GM18861 (cell line): ENCODE measurements at regions not wholly inside any gene's neighbourhood (a gene's known extent, or its start where the extent isn't known, plus 50 kb on each side); places are given as distances from the start of the nearest gene placed in this dataset.
"Not testable (repeated sequence)": the region's sequence is repeated elsewhere in the genome, so short reads cannot be mapped to it uniquely, and the experiment has no call there.

Experiments used
- ATAC-seq: cut with Tn5 transposase; IDR thresholded peaks from one replicate; pipeline ENCODE4 v1.9.1; 2021; ENCODE audit not compliant: unreplicated experiment

- ATAC-seq: no peak
Observed at GRCh38 chr9:16267281-16268066, 603.0 kb downstream of the BNC2 start.

- ATAC-seq: no peak
Observed at GRCh38 chr9:16268067-16268881, 602.2 kb downstream of the BNC2 start.

GRCh38 chr9:16271967-16272366 lies 598.5 kb downstream of the BNC2 start:
- no peak for ATAC-seq

- ATAC-seq: no peak
Observed at GRCh38 chr9:16272776-16273175, 597.7 kb downstream of the BNC2 start.

DNA sequence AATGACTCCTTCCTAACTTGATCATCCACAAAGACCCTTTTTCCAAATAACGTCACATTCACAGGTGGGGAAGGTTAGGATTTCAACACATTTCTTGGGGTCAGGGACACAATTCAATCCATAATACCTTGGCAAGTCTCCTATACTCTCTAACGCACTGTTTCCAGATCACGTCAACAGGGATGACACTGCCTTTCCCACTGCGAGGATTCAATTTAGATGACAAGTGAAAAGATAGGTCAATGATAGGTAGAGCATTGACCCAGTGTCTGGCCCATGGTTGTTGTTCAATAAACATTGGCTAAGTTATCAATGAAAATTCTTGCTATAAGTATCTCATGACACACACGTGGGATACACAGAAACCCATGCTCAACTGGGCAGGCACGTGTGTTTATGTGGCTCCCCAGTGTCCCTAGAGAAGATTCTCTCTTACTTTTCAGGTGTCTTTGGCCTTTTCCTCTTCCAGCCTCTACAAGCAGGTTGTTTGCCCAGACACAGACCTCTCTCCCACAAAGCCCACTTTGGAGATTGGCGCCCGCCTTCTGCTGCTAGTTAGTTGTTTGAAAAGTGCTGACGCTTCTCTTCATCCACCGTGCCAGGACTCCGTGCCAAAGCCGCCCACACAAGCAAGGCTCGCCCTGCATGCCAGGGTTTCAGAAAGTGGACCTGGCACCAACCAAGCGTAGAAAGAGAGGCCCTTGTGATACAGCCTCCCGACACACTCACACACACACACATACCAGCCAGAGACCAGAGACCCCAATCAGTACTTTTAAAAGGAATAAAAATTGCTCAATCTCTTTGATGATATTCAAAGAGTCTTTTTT lies 594.5 kb downstream of the BNC2 start:
- no peak for ATAC-seq

- no peak for ATAC-seq
Observed at GRCh38 chr9:16276866-16277265, 593.6 kb downstream of the BNC2 start.

GRCh38 chr9:16277471-16277960 lies 593.0 kb downstream of the BNC2 start:
- ATAC-seq: no peak

DNA sequence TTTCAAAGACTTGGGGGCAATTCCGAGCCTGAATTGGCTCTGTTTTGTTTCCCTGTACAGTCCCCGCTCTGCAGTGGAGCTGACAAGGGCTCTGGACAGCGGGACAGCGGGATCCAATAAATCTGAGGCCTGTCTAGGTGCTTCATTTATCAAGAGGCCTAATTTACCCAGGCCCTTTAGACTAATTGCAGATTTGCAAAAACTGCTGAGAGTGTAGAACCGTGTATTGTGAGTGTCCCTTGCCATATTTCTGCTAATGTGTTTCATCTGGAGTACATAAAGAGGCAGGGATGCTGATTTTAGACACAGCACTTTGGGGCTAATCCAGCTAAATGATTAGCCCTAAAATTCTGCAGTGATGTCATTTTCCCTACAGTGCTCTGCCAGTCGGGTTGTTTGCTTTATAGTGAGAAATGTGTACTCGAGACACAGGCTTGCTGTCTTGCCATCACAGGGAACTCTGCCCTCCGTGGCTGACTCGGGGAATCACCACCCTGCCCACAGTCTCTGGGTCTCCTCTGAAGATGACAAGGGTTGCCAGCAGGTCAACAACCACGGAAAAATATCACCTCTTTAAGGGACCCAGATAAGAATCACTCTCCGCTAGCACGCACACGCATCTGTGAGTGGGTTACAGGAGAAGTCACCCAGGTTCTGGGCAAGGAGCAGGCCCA lies 592.0 kb downstream of the BNC2 start:
- ATAC-seq: no peak

GRCh38 chr9:16281707-16282106 lies 588.8 kb downstream of the BNC2 start:
- no peak for ATAC-seq

DNA sequence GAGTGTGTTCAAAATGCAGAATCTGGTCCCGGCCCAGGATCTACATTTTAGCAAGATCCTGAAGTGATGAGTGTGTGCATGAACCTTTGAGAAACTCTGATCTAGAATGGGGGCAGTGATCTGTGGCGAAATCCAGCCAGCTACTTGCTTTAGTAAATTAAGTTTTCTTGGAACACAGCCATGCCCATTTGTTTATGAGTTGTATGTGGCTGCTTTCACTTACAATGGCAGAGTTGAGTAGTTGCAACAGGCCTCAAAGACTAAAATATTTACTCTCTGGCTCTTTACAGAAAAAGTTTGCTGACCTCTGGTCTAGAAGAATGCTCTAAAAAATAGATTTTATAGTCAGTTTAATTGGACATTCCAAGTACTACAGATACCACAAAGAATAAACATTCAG lies 588.3 kb downstream of the BNC2 start:
- no peak for ATAC-seq

GRCh38 chr9:16282718-16283117 lies 587.8 kb downstream of the BNC2 start:
- ATAC-seq: no peak

DNA sequence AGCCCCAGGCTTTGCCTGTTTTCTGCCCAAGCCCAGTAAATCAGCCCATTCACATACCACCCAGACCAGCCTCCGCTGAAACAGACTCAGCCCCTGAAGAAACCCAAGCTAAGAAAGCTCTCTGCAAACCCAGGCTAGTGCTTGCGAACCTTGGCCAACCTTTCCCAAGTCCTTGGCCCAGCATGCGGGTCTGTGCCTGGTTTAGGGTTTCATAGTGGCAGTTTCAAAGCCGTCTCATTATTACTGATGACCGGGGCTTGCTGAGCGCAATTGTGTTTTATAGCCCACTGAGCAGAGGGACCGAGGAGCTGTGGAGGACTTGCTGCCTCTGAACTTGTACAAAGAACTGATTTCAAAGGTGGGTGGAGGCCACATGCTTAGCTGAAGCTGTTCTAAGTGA lies 584.3 kb downstream of the BNC2 start:
- no peak for ATAC-seq

- no peak for ATAC-seq
Observed at GRCh38 chr9:16289639-16290038, 580.8 kb downstream of the BNC2 start.

DNA sequence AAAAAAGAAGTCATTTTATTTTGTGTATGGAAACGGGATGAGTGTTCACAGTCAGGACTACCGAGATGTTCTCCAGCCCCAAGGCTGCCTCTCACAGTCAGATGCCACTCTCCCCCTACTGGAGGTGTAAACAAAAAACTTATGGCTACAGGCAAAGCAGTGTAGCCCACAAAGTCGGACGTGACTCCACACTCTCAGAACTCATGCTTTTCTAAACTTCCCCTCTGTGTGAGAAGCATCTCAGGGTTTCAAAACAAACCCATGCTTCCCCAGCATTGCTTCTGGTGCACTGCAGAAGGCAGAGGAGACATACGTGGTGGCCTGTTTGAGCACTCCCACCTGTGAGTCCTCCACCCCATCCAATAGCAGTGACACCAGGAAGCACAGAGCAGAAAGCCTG lies 580.3 kb downstream of the BNC2 start:
- ATAC-seq: no peak

DNA sequence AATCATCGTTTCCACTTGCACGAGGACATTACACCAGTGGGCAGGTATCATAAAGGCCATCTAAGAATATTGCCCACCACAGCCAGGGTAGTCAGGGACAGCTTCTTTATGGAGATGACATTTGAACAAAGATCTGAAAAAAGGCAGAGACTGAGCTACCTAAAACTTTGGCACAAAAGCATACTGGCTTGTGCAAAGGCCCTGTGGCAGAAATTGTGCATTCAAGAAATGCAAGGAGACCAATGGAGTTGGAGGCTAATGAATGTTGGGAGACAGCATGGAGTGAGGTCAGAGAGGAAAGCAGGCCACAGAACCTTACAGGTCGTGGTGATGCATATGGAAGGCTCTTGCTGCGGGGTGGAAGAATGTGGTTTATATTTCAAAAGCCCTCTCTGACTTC lies 578.5 kb downstream of the BNC2 start:
- no peak for ATAC-seq

GRCh38 chr9:16293610-16294009 lies 576.9 kb downstream of the BNC2 start:
- no peak for ATAC-seq

DNA sequence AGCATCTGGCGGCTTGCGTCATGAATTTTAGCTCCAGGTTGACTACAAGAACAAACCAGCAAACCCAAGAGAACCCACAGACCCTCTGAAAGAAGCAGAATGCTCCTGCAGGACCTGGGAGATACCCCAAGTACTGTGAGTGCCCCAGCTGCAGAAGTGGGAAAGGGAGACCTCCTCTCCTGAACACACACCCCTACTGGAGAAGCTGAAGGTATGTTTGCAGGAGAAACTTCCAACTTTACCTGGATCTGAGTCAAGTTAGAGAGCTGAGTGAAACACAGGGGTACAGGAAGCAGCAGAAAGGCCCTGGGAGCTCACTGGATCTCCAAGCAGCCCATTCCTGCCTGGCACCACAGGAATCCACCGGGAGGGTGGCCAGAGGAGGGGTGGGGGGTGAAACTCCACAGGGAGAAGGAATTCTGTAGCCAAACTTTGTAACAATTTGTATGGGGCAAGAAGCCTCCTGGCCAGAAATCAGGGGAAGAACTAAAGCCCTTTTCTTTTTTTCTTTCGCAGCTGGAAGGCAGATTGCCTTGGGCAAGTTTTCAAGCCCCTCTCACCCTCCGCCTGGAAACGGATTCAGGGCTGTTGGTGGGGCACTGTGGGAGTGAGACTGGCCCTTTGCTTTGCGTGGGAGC lies 576.2 kb downstream of the BNC2 start:
- no peak for ATAC-seq

DNA sequence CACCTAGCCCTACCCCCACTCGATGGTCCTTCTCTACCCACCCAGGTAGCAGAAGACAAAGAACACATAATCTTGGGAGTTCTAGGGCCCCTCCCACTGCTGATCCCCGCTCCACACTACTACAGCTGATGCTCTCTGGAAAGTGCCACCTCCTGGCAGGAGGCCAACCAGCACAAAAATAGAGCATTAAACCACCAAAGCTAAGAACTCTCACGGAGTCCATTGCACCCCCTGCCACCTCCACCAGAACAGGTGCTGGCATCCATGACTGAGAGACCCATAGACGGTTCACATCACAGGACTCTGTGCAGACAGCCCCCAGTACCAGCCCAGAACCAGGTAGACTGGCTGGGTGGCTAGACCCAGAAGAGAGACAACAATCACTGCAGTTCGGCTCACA lies 575.5 kb downstream of the BNC2 start:
- not testable (repeated sequence) for ATAC-seq

DNA sequence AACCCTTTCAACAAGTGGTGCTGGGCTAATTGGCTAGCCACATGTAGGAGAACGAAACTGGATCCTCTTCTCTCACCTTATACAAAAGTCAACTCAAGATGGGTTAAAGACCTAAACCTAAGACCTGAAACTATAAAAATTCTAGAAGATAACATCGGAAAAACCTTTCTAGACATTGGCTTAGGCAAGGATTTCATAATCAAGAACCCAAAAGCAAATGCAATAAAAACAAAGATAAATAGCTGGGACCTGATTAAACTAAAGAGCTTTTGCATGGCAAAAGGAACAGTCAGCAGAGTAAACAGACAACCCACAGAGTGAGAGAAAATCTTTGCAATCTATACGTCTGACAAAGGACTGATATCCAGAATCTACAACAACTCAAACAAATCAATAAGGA lies 571.1 kb downstream of the BNC2 start:
- not testable (repeated sequence) for ATAC-seq

- no peak for ATAC-seq
Observed at GRCh38 chr9:16303506-16303905, 567.0 kb downstream of the BNC2 start.
